HepG2 (cell line): ENCODE measurements at regions not wholly inside any gene's neighbourhood (a gene's known extent, or its start where the extent isn't known, plus 50 kb on each side); places are given as distances from the start of the nearest gene placed in this dataset.

Experiments
- ATAC-seq: fragments of 200-7000 bp; cut with Tn5 transposase; 3 replicates; pipeline ENCODE4 v1.9.1; 2020; ENCODE audit warnings: mild to moderate bottlenecking, moderate library complexity
- BruUV-seq: library from RNA; stranded (reverse); fragments of 400-500 nt; replicated peaks from 2 replicates; lab custom pipeline; 2021; lab: Mats Ljungman, UMichigan
- CTCF ChIA-PET: fragments of 300-600 bp; formaldehyde crosslinking; extraction: SDS; loops from one replicate; lab custom pipeline; 2021; ENCODE audit warnings: low total read pairs, inconsistent platforms, low intra/inter-chr PET ratio; lab: Yijun Ruan, JAX
- POLR2A ChIA-PET: fragments of 350-600 bp; sonication (Branson Sonifier 250); formaldehyde crosslinking; loops from one replicate; lab custom pipeline; 2020; ENCODE audit warnings: antibody characterized with exemption, inconsistent platforms; lab: Yijun Ruan, JAX
- DNase-seq: peaks from one replicate; pipeline ENCODE4 v3.0.0-alpha.2; 2015; ENCODE audit warnings: low spot score
- FAIRE-seq: peaks from 3 replicates; lab custom pipeline; 2011; peaks lifted over from hg19 to GRCh38; lab: Jason Lieb, UNC
- H2AFZ ChIP-seq: one replicate; pipeline ENCODE4 v1.6.1; 2011; ENCODE audit warnings: low read length, inconsistent platforms
- H3K27ac ChIP-seq: fragments of 300-600 bp; 3 replicates; pipeline ENCODE4 v1.8.0; 2011; ENCODE audit warnings: mixed run types, mild to moderate bottlenecking, mixed read lengths, low read length, inconsistent platforms; ENCODE audit not compliant: insufficient read depth; ENCODE audit errors: extremely low read length
- H3K27me3 ChIP-seq, 2 experiments: fragments of 200-600 bp in 1 of 2; 2 replicates in 1 of 2; 3 replicates in 1 of 2; pipeline versions ENCODE4 v1.6.0 to v1.8.0; 2011; ENCODE audit warnings: low read length in 2 of 2, mild to moderate bottlenecking in 2 of 2, moderate library complexity in 2 of 2, inconsistent platforms in 1 of 2; ENCODE audit not compliant: insufficient read depth in 2 of 2, control insufficient read depth in 1 of 2
- H3K36me3 ChIP-seq, 2 experiments: fragments of 200-600 bp in 1 of 2; replicated peaks in 1 of 2; 2 replicates in 1 of 2; 3 replicates in 1 of 2; pipeline versions ENCODE4 v1.5.1 to v1.8.0; 2011; ENCODE audit warnings: low read length in 2 of 2, inconsistent platforms in 1 of 2; ENCODE audit not compliant: insufficient read depth in 2 of 2, control insufficient read depth in 1 of 2
- H3K4me1 ChIP-seq: 2 replicates; pipeline ENCODE4 v1.5.1; 2012; ENCODE audit warnings: low read length, inconsistent platforms; ENCODE audit not compliant: insufficient read depth
- H3K4me2 ChIP-seq: 2 replicates; pipeline ENCODE4 v1.6.0; 2011; ENCODE audit warnings: low read depth, low read length, inconsistent platforms
- H3K4me3 ChIP-seq, 3 experiments: fragments of 200-600 bp in 1 of 3; sonication (generic), shearing (Covaris generic) in 1 of 3; replicated peaks in 1 of 3; 2 replicates each; pipeline ENCODE4 v1.5.1; 2011 to 2016; ENCODE audit warnings: low read length in 3 of 3, inconsistent platforms in 2 of 3, low read depth in 2 of 3, mild to moderate bottlenecking in 2 of 3, control low read depth in 1 of 3, mixed read lengths in 1 of 3; ENCODE audit not compliant: insufficient read depth in 1 of 3
- H3K79me2 ChIP-seq: one replicate; pipeline ENCODE4 v1.6.1; 2011; ENCODE audit warnings: low read length, inconsistent platforms; ENCODE audit not compliant: insufficient read depth
- H3K9ac ChIP-seq: 2 replicates; pipeline ENCODE4 v1.6.0; 2011; ENCODE audit warnings: mild to moderate bottlenecking, low read depth, low read length, inconsistent platforms; ENCODE audit not compliant: insufficient read depth
- H3K9me3 ChIP-seq: 2 replicates; pipeline ENCODE4 v1.5.1; 2012; ENCODE audit warnings: mild to moderate bottlenecking, low read length
- H4K20me1 ChIP-seq: 2 replicates; pipeline ENCODE4 v1.6.0; 2011; ENCODE audit warnings: inconsistent platforms, mild to moderate bottlenecking, low read length, moderate library complexity; ENCODE audit not compliant: insufficient read depth
- HMG20B ChIP-seq: conservative IDR thresholded peaks from 2 replicates; pipeline ENCODE4 v1.6.1; 2016; ENCODE audit warnings: missing genetic modification reagents, missing compliant biosample characterization
- HOMEZ ChIP-seq: IDR thresholded peaks from 2 replicates; pipeline ENCODE4 v1.6.1; 2016; ENCODE audit warnings: low read depth
- ISL2 ChIP-seq: sonication (generic); formaldehyde crosslinking; IDR thresholded peaks from 2 replicates; pipeline ENCODE4 v1.5.0; 2020; ENCODE audit warnings: missing genetic modification reagents
- KAT2B ChIP-seq: fragments of 150-350 bp; IDR thresholded peaks from 2 replicates; pipeline ENCODE4 v1.6.1; 2014; ENCODE audit warnings: low read depth, low read length, borderline replicate concordance
- KMT2B ChIP-seq: IDR thresholded peaks from 2 replicates; pipeline ENCODE4 v1.6.1; 2016; ENCODE audit warnings: missing genetic modification reagents, missing compliant biosample characterization
- TEF ChIP-seq: sonication (generic); formaldehyde crosslinking; IDR thresholded peaks from 2 replicates; pipeline ENCODE4 v1.5.0; 2020; ENCODE audit warnings: missing genetic modification reagents
- ZNF260 ChIP-seq: sonication (generic); formaldehyde crosslinking; IDR thresholded peaks from 2 replicates; pipeline ENCODE4 v1.4.0; 2020; ENCODE audit warnings: missing genetic modification reagents, low read depth, mild to moderate bottlenecking, borderline replicate concordance
- ZNF282 ChIP-seq: fragments of 450-650 bp; IDR thresholded peaks from 2 replicates; pipeline ENCODE4 v1.6.1; 2018; ENCODE audit not compliant: partially characterized antibody
- ZNF567 ChIP-seq: sonication (generic); formaldehyde crosslinking; IDR thresholded peaks from 2 replicates; pipeline ENCODE4 v1.8.1; 2023; ENCODE audit warnings: mild to moderate bottlenecking, missing genetic modification reagents, borderline replicate concordance
- WGBS: methylation state at CpG from one replicate; pipeline ENCODE4 v1.1.6; 2017; ENCODE audit warnings: low lambda C conversion rate; 5-methylcytosine and 5-hydroxymethylcytosine counted together
- in situ Hi-C: cut with HindIII; loops from 2 replicates; pipeline ENCODE4 v1.10.0; 2017; ENCODE audit warnings: low pct_unique_long_range_greater_than_20kb; ENCODE audit not compliant: extremely low pct_ligation_motif_present
- intact Hi-C: fragments of 100-400 bp; cut with micrococcal nuclease; formaldehyde crosslinking; loops from one replicate; pipeline ENCODE4 v1.10.0; 2022; ENCODE audit not compliant: unreplicated experiment
- TF ChIP-seq, protein P1 (sequence below): sonication (generic); formaldehyde crosslinking; IDR thresholded peaks from 2 replicates; pipeline ENCODE4 v1.4.0; 2020; ENCODE audit warnings: missing genetic modification reagents
- TF ChIP-seq, protein P2 (sequence below): sonication (generic); formaldehyde crosslinking; conservative IDR thresholded peaks from 2 replicates; pipeline ENCODE4 v1.8.1; 2023; ENCODE audit warnings: missing genetic modification reagents

- TF ChIP-seq TEF (CRISPR knock-in tag) (no peak), HMG20B (no peak), HOMEZ (CRISPR knock-in tag) (peak; percentile 50; the same call in 1 of the 2 replicates), ISL2 (no peak), ZNF282 (no peak)
These were observed 139.4 kb upstream of the TSC22D2 start (continued) for GRCh38 chr3:150268426-150269391.

- TF ChIP-seq ZNF567 (no peak), ZNF260 (CRISPR knock-in tag) (no peak), KMT2B (no peak), KAT2B (no peak)
- TF ChIP-seq, protein P1, sequence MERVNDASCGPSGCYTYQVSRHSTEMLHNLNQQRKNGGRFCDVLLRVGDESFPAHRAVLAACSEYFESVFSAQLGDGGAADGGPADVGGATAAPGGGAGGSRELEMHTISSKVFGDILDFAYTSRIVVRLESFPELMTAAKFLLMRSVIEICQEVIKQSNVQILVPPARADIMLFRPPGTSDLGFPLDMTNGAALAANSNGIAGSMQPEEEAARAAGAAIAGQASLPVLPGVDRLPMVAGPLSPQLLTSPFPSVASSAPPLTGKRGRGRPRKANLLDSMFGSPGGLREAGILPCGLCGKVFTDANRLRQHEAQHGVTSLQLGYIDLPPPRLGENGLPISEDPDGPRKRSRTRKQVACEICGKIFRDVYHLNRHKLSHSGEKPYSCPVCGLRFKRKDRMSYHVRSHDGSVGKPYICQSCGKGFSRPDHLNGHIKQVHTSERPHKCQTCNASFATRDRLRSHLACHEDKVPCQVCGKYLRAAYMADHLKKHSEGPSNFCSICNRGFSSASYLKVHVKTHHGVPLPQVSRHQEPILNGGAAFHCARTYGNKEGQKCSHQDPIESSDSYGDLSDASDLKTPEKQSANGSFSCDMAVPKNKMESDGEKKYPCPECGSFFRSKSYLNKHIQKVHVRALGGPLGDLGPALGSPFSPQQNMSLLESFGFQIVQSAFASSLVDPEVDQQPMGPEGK (CRISPR knock-in tag) = no peak
- TF ChIP-seq, protein P2, sequence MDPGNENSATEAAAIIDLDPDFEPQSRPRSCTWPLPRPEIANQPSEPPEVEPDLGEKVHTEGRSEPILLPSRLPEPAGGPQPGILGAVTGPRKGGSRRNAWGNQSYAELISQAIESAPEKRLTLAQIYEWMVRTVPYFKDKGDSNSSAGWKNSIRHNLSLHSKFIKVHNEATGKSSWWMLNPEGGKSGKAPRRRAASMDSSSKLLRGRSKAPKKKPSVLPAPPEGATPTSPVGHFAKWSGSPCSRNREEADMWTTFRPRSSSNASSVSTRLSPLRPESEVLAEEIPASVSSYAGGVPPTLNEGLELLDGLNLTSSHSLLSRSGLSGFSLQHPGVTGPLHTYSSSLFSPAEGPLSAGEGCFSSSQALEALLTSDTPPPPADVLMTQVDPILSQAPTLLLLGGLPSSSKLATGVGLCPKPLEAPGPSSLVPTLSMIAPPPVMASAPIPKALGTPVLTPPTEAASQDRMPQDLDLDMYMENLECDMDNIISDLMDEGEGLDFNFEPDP (CRISPR knock-in tag) = no peak
- Histone ChIP-seq H3K4me1 (peaks cover 17% of the 10 kb centered on the region), H2AFZ (no peak overlapping the region), H3K4me3 (no peak overlapping the region), H3K79me2 (no peaks in the 10 kb centered on the region), H4K20me1 (no peaks in the 10 kb centered on the region), H3K27ac (no peak overlapping the region), H3K9ac (no peak overlapping the region), H3K4me2 (no peak overlapping the region), H3K9me3 (no peaks in the 10 kb centered on the region), H3K36me3 (no peaks in the 10 kb centered on the region), H3K27me3 (no peaks in the 10 kb centered on the region)
- BruUV-seq = no TSS peak
- no peak for DNase-seq
- ChIA-PET POLR2A (no interaction called here), CTCF (no interaction called here)
- 4% methylated on average over 2 of the region's 2 CpGs for WGBS
- no peak for FAIRE-seq
- intact Hi-C loops (no loop called here), in situ Hi-C loops (no loop called here)
- peak; percentile 56; the same call in 1 of the 3 replicates for ATAC-seq
These were observed 140.8 kb upstream of the TSC22D2 start for GRCh38 chr3:150267288-150267687.
